HUES48 (cell line): ENCODE measurements at regions not wholly inside any gene's neighbourhood (a gene's known extent, or its start where the extent isn't known, plus 50 kb on each side); places are given as distances from the start of the nearest gene placed in this dataset.

Experiments used
- H3K27ac ChIP-seq: one replicate; pipeline ENCODE4 v1.7.0; 2013; ENCODE audit warnings: low read depth, low read length, inconsistent platforms
- H3K27me3 ChIP-seq: 2 replicates; pipeline ENCODE4 v1.6.1; 2013; ENCODE audit warnings: mild to moderate bottlenecking, low read length; ENCODE audit not compliant: control insufficient read depth, insufficient read depth
- H3K36me3 ChIP-seq: 2 replicates; pipeline ENCODE4 v1.6.1; 2013; ENCODE audit warnings: low read length; ENCODE audit not compliant: control insufficient read depth, insufficient read depth
- H3K4me1 ChIP-seq: 2 replicates; pipeline ENCODE4 v1.6.1; 2013; ENCODE audit warnings: mild to moderate bottlenecking, low read length; ENCODE audit not compliant: control insufficient read depth, insufficient read depth
- H3K4me3 ChIP-seq: 2 replicates; pipeline ENCODE4 v1.5.1; 2013; ENCODE audit warnings: mild to moderate bottlenecking, low read depth, low read length
- H3K9ac ChIP-seq: 2 replicates; pipeline ENCODE4 v1.6.1; 2013; ENCODE audit warnings: mild to moderate bottlenecking, low read depth, low read length, moderate library complexity
- H3K9me3 ChIP-seq: 2 replicates; pipeline ENCODE4 v1.6.1; 2013; ENCODE audit warnings: low read length; ENCODE audit not compliant: control insufficient read depth, insufficient read depth

DNA sequence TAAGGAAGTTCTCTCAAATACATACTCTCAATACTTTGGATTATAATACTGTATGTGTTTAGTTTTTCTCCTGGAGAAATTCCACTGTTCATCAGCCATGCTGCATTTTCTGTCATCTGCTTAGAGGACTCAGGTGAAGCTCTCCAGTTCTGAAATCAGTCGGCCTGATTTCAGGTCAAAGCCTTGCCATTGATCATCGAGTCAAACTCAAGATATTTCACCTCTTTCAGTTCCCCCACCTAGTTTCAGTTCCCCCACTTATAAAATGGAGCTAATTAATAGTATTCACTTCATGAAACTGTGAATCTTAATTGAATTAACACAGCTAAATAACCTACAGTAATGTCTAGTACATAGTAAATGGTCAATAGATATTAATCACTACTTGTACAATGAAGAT is 75.3 kb upstream of the L3MBTL4 start:
- no peak overlapping the region for H3K27ac ChIP-seq
- no peaks in the 10 kb centered on the region for H3K27me3 ChIP-seq
- H3K9me3 ChIP-seq = no peaks in the 10 kb centered on the region
- no peak overlapping the region for H3K4me3 ChIP-seq
- H3K9ac ChIP-seq = no peak overlapping the region
- no peaks in the 10 kb centered on the region for H3K36me3 ChIP-seq
- peaks cover 30% of the 10 kb centered on the region for H3K4me1 ChIP-seq

DNA sequence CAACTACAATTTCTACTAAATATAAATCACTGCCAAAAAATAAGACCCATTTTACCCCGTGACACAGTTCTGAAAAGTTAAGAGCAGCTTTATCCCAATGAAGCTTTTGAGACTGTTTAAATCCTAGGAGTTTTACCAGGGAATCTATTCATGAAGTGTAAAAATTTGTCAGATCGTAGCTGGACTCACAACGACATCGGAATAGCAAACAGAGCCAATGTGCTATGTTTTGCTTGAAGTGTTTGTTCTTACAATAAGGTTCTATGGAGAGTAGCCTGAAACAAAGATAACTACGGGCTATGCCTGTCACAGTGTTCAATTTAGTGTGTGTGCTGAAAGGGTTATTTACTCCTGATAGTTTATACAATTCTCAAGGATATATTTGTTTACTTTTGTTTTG is 78.5 kb upstream of the L3MBTL4 start:
- no peak overlapping the region for H3K4me3 ChIP-seq

DNA sequence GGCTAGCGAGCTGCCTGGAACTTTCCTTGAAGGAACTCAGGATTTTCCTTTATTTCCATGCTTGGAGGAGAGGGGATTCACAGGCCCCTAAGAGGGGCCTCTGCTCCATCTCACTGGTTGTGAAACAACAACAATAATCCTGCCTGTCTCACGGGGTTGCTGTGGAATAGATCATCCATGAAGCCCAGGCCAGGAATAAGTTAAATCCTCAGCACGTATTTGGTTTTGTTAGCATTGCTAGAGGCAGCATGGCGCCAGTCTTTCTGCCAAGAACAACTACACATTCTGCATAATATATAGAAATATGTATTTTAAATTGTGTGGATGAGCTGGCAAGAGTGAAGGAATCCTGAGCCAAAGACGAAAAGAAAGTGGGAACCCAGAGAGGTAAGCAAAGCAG is 80.8 kb upstream of the L3MBTL4 start:
- Histone ChIP-seq H3K27ac (no peak overlapping the region), H3K4me1 (no peaks in the 10 kb centered on the region), H3K36me3 (no peaks in the 10 kb centered on the region), H3K4me3 (no peak overlapping the region), H3K27me3 (no peaks in the 10 kb centered on the region), H3K9me3 (no peaks in the 10 kb centered on the region), H3K9ac (no peak overlapping the region)

More for the DNA sequence above, 78.5 kb upstream of the L3MBTL4 start:
- Histone ChIP-seq H3K27ac (no peak overlapping the region), H3K27me3 (no peaks in the 10 kb centered on the region), H3K36me3 (no peaks in the 10 kb centered on the region), H3K4me1 (peaks cover 12% of the 10 kb centered on the region), H3K9me3 (no peaks in the 10 kb centered on the region), H3K9ac (no peak overlapping the region)

DNA sequence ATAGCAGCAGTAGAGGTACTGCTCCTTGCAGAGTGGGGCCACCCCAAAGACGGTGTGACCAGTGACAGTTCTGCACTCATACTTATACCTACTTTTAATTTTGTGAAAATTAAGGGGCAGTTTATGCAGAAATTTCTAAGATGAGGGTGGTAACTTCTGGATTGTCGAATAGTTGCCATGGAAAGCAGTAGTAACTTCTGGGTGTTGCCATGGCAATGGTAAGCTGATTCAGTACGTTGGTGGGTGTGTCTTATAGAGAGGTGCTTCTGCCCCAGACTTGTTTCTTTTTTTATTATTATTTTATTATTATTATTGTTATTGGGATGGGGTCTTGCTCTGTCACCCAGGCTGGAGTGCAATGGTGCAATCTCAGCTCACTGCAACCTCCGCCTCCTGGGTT is 82.8 kb upstream of the L3MBTL4 start:
- Histone ChIP-seq H3K36me3 (no peaks in the 10 kb centered on the region), H3K27me3 (no peaks in the 10 kb centered on the region), H3K9me3 (no peaks in the 10 kb centered on the region), H3K27ac (no peak overlapping the region), H3K4me1 (peaks cover 6% of the 10 kb centered on the region), H3K9ac (no peak overlapping the region), H3K4me3 (no peak overlapping the region)

GRCh38 chr18:6498289-6498856 is 83.7 kb upstream of the L3MBTL4 start:
- Histone ChIP-seq H3K36me3 (no peaks in the 10 kb centered on the region), H3K9ac (no peak overlapping the region), H3K27me3 (no peaks in the 10 kb centered on the region), H3K27ac (no peak overlapping the region), H3K4me3 (no peak overlapping the region), H3K4me1 (peaks cover 9% of the 10 kb centered on the region), H3K9me3 (no peaks in the 10 kb centered on the region)

DNA sequence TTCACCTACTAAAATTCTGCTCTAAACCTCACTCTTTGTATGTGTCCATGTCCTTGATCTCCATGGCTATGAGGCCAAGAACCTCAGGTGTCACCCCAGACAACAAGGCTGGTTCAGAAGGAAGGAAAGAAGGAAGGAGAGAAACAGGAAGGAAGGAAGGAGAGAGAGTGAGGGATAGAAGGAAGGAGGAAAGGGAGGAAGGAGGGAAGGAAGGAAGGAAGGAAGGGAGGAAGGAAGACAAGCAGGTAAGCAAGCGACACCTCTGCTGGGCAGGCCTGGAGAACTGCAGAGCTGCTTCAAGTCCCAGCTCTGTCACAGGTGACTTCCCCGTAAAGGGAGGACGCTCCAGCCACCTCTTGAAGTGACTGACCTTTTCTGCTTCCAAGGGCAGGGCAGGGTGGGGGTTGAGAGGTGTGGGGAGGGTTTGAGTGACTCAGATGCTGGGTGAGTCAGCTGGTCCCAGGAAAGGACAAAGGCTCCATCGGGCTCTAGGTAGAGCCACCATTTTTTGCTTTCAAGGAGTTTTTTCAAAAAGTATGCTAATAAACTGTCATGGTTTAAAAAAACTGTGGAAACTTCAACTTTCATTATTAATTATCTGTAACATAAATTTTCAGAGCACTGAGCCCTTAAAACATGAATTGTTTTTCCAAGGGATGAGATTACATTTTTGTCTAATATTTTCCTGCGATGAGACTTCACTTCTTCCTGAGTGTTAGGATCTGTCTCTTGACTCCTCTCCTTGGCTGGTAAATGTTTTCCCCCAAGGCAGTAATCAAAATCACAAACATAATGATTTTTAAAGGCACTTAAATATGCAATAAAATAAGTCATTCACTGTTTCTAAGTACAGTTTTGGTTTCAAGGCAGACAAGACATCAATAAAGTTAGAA is 90.1 kb upstream of the L3MBTL4 start:
- Histone ChIP-seq H3K9ac (no peak overlapping the region), H3K4me3 (no peak overlapping the region), H3K9me3 (no peaks in the 10 kb centered on the region), H3K27ac (no peak overlapping the region), H3K4me1 (peaks cover 9% of the 10 kb centered on the region), H3K36me3 (no peaks in the 10 kb centered on the region), H3K27me3 (no peaks in the 10 kb centered on the region)

DNA sequence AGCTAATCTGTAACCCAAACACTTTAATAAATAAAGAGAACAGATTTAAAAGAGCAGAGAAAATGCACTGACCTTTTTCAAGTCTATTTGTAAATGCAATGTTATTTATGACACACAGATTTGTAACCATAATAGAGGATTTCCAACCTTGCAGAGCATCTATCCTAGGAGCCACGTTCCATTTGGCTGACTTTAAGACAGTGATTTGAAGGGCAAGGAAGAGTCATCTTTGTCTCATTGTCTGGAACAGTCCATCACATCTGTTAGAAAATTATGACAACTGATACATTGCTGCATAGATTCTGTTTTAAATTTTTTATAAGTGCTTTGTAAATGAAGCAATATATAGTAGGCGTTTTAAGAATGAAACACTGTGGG is 90.8 kb upstream of the L3MBTL4 start:
- H3K27me3 ChIP-seq = no peaks in the 10 kb centered on the region
- no peak overlapping the region for H3K4me3 ChIP-seq

DNA sequence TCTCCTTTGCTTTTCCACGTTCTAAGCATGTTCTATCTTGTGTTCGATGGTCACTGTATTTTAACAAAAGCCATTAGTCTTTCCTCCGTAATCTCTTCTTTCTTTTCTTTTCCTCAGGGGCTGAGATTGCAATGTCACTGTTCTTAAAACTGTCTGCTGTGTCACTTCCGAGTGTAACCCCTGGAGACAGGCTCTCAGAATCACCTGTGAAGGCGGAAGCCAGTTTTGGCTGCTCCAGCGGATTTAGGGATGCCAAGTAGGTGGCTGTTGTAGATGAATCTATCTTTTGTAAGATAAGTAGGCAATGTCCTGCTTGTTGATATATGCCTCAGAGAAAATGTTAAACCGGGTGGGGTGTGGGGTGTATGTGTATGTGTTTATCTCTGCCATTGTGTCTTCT is 94.7 kb upstream of the L3MBTL4 start:
- Histone ChIP-seq H3K9me3 (no peaks in the 10 kb centered on the region), H3K4me1 (no peaks in the 10 kb centered on the region), H3K36me3 (no peaks in the 10 kb centered on the region), H3K27ac (no peak overlapping the region), H3K27me3 (no peaks in the 10 kb centered on the region; the same call in 1 of the 2 replicates), H3K4me3 (no peak overlapping the region), H3K9ac (no peak overlapping the region)

More for the DNA sequence above, 90.8 kb upstream of the L3MBTL4 start:
- Histone ChIP-seq H3K9ac (no peak overlapping the region), H3K27ac (no peak overlapping the region), H3K9me3 (no peaks in the 10 kb centered on the region), H3K36me3 (no peaks in the 10 kb centered on the region), H3K4me1 (peaks cover 9% of the 10 kb centered on the region)

DNA sequence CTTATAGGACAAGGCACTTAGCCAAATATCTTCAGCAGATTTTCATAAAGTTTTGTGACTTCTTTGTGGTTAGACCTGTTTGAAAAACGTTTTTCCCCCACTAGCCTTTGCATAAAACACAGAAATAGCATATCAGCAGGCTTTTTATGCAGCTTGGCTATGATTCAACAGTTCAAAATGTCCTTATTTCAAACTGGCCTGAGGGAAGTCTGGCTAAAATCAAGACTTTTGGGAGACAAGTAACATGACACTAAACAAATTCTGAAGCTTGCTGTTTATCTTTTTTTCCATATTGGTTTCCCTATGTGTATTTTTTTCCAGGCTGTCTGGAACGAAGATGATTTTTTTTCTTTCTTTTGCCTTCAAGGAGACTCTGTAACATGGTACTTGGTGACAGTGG is 95.1 kb upstream of the L3MBTL4 start:
- Histone ChIP-seq H3K9me3 (no peaks in the 10 kb centered on the region), H3K36me3 (no peaks in the 10 kb centered on the region), H3K27ac (no peak overlapping the region), H3K27me3 (no peaks in the 10 kb centered on the region; the same call in 1 of the 2 replicates), H3K9ac (no peak overlapping the region), H3K4me1 (no peaks in the 10 kb centered on the region), H3K4me3 (no peak overlapping the region)

- H3K4me3 ChIP-seq = no peak overlapping the region
- H3K9ac ChIP-seq = no peak overlapping the region
- H3K9me3 ChIP-seq = no peaks in the 10 kb centered on the region
- no peaks in the 10 kb centered on the region for H3K27me3 ChIP-seq
- no peak overlapping the region for H3K27ac ChIP-seq
- no peaks in the 10 kb centered on the region for H3K4me1 ChIP-seq
- H3K36me3 ChIP-seq = no peaks in the 10 kb centered on the region
These were observed 106.2 kb upstream of the L3MBTL4 start for GRCh38 chr18:6520901-6521300.

- Histone ChIP-seq H3K9me3 (no peaks in the 10 kb centered on the region), H3K27me3 (no peaks in the 10 kb centered on the region), H3K27ac (no peak overlapping the region), H3K9ac (no peak overlapping the region), H3K4me3 (no peak overlapping the region), H3K36me3 (no peaks in the 10 kb centered on the region), H3K4me1 (no peaks in the 10 kb centered on the region)
These were observed 107.2 kb upstream of the L3MBTL4 start for GRCh38 chr18:6521803-6522418.
